Nephron progenitor cell (in vitro differentiated cells): ENCODE measurements at regions not wholly inside any gene's neighbourhood (a gene's known extent, or its start where the extent isn't known, plus 50 kb on each side); places are given as distances from the start of the nearest gene placed in this dataset.
"Not testable (repeated sequence)": the region's sequence is repeated elsewhere in the genome, so short reads cannot be mapped to it uniquely, and the experiment has no call there.

Source experiments
- DNase-seq: peaks from one replicate; pipeline ENCODE4 v3.0.0; 2021
- H3K27ac Mint-ChIP-seq: 2 replicates; pipeline ENCODE4 v1.8.0; 2021; ENCODE audit warnings: mild to moderate bottlenecking, moderate library complexity, mixed read lengths
- H3K27me3 Mint-ChIP-seq: 2 replicates; pipeline ENCODE4 v1.8.0; 2021; ENCODE audit warnings: mild to moderate bottlenecking, low read depth, mixed read lengths; ENCODE audit not compliant: poor library complexity
- H3K36me3 Mint-ChIP-seq: 2 replicates; pipeline ENCODE4 v1.8.0; 2021; ENCODE audit warnings: low read depth, mixed read lengths
- H3K4me1 Mint-ChIP-seq: 2 replicates; pipeline ENCODE4 v1.8.0; 2021; ENCODE audit warnings: mixed read lengths
- H3K4me3 Mint-ChIP-seq: 2 replicates; pipeline ENCODE4 v1.8.0; 2021; ENCODE audit warnings: mild to moderate bottlenecking, moderate library complexity, mixed read lengths
- H3K9me3 Mint-ChIP-seq: 2 replicates; pipeline ENCODE4 v1.8.0; 2021; ENCODE audit warnings: mild to moderate bottlenecking, moderate library complexity, mixed read lengths
- CTCF ChIP-seq: fragments of 200-600 bp; sonication (generic); IDR thresholded peaks from 2 replicates; pipeline ENCODE4 v1.5.0; 2021; ENCODE audit warnings: antibody characterized with exemption

- peaks cover 22% of the 10 kb centered on the region for H3K9me3 Mint-ChIP-seq
- peaks cover 3% of the 10 kb centered on the region for H3K36me3 Mint-ChIP-seq
- no peak overlapping the region for H3K4me3 Mint-ChIP-seq
- H3K4me1 Mint-ChIP-seq: peaks cover 48% of the 10 kb centered on the region
- DNase-seq: no peak
- H3K27me3 Mint-ChIP-seq: peaks cover 16% of the 10 kb centered on the region
- no peak overlapping the region for H3K27ac Mint-ChIP-seq
- TF ChIP-seq CTCF: no peak
These were observed 232.8 kb downstream of the TTLL2 start for GRCh38 chr6:167557675-167558074.

- Mint-ChIP-seq H3K36me3 (peaks cover 3% of the 10 kb centered on the region), H3K4me1 (peaks cover 39% of the 10 kb centered on the region), H3K9me3 (peaks cover 22% of the 10 kb centered on the region), H3K27me3 (peaks cover 24% of the 10 kb centered on the region), H3K4me3 (no peak overlapping the region), H3K27ac (peak overlapping the region; percentile 73)
- no peak for DNase-seq
- no peak for TF ChIP-seq CTCF
These were observed 233.6 kb downstream of the TTLL2 start for GRCh38 chr6:167558246-167559177.

GRCh38 chr6:167559675-167560479 lies 235.0 kb downstream of the TTLL2 start:
- no peak overlapping the region for H3K4me3 Mint-ChIP-seq
- TF ChIP-seq CTCF: no peak
- peaks cover 3% of the 10 kb centered on the region for H3K36me3 Mint-ChIP-seq
- peaks cover 17% of the 10 kb centered on the region for H3K9me3 Mint-ChIP-seq
- H3K4me1 Mint-ChIP-seq: peaks cover 34% of the 10 kb centered on the region
- peak; percentile 38 for DNase-seq
- H3K27me3 Mint-ChIP-seq: peaks cover 34% of the 10 kb centered on the region
- H3K27ac Mint-ChIP-seq: peak overlapping the region; percentile 74

- peaks cover 45% of the 10 kb centered on the region for H3K4me1 Mint-ChIP-seq
- no peak for TF ChIP-seq CTCF
- DNase-seq: no peak
- no peak overlapping the region for H3K27ac Mint-ChIP-seq
- H3K27me3 Mint-ChIP-seq: peaks cover 34% of the 10 kb centered on the region
- H3K9me3 Mint-ChIP-seq: peaks cover 13% of the 10 kb centered on the region
- peaks cover 3% of the 10 kb centered on the region for H3K36me3 Mint-ChIP-seq
- no peak overlapping the region for H3K4me3 Mint-ChIP-seq
These were observed 236.0 kb downstream of the TTLL2 start for GRCh38 chr6:167560673-167561569.

GRCh38 chr6:167562862-167563261 lies 238.0 kb downstream of the TTLL2 start:
- not testable (repeated sequence) for H3K4me3 Mint-ChIP-seq, H3K9me3 Mint-ChIP-seq, DNase-seq, H3K27ac Mint-ChIP-seq, H3K36me3 Mint-ChIP-seq
- Mint-ChIP-seq H3K27me3 (peaks cover 34% of the 10 kb centered on the region), H3K4me1 (peaks cover 55% of the 10 kb centered on the region)
